ENCODE measurements at regions not wholly inside any gene's neighbourhood (a gene's known extent, or its start where the extent isn't known, plus 50 kb on each side); places are given as distances from the start of the nearest gene placed in this dataset.

DNA sequence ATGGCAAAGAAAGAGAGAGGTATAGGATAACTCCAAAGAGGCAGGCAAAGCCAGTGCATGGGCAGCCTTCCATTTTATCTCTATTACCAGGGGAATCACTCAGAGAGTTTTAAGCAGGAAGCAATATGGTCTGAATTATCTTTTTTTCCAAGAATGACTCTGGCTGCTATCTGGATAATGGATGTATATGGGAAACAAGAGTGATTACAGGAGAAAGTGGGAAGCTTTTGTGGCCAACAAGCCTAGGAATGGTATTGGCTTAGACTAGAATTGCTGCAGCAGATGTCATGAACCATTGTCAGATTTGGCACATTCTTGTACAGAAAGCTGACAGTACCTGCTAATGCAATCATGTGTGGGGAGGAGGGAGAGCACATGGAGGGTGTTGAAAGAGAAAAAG is 73.0 kb upstream of the BTBD3 start:
- Histone ChIP-seq H3K9me3 (ENCODE audit: insufficient read depth, low read depth, low read length) (no peaks in the 10 kb centered on the region), H2AFZ (ENCODE audit: low read length) (no peak overlapping the region), H3K9me2 (replicated peaks; ENCODE audit: low read depth, low read length) (no peaks in the 10 kb centered on the region), H3K36me3 (ENCODE audit: insufficient read depth, low read length) (no peaks in the 10 kb centered on the region), H3F3A (ENCODE audit: low read depth) (no peaks in the 10 kb centered on the region), H3K79me2 (ENCODE audit: insufficient read depth, low read length) (no peaks in the 10 kb centered on the region), H4K20me1 (ENCODE audit: insufficient read depth, low read length, poor library complexity, severe bottlenecking) (no peaks in the 10 kb centered on the region), H3K4me3 (ENCODE audit: low read length, poor library complexity, severe bottlenecking) (no peak overlapping the region), H3K4me2 (ENCODE audit: low read depth, low read length, poor library complexity, severe bottlenecking) (no peak overlapping the region), H3K9ac (ENCODE audit: low read depth, low read length, poor library complexity, severe bottlenecking) (no peak overlapping the region), H3K27me3 (ENCODE audit: insufficient read depth, low read length, poor library complexity, severe bottlenecking) (no peaks in the 10 kb centered on the region), H3K4me1 (ENCODE audit: insufficient read depth, low read length, poor library complexity, severe bottlenecking) (no peaks in the 10 kb centered on the region)
- TF ChIP-seq EZH2phosphoT487 (IDR thresholded peaks at IDR 0.05; ENCODE audit: borderline replicate concordance), result no peak

DNA sequence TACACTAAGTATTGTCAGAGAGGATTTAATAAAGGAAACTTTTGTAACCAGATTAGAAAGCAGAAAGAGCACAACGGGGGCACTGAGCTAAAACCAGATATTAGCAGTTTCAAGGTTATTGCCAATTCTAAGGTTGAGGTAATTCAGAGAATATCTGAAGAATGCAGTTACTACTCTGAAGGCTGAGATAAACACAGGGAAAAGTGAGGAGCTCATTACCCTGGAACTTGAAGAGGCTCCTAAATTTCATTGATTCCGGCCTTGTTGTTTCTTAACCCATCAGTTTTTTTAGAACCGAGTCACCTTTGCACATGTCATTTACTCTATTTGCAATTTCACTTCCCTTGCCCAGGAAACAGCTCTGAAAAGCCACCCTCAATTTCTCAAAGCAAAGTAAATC is 72.4 kb upstream of the BTBD3 start:
- H3K4me2 ChIP-seq (ENCODE audit: low read depth, low read length, poor library complexity, severe bottlenecking), result no peak overlapping the region
- no peak for TF ChIP-seq EZH2phosphoT487 (IDR thresholded peaks at IDR 0.05; ENCODE audit: borderline replicate concordance)
- TF ChIP-seq, protein P1, sequence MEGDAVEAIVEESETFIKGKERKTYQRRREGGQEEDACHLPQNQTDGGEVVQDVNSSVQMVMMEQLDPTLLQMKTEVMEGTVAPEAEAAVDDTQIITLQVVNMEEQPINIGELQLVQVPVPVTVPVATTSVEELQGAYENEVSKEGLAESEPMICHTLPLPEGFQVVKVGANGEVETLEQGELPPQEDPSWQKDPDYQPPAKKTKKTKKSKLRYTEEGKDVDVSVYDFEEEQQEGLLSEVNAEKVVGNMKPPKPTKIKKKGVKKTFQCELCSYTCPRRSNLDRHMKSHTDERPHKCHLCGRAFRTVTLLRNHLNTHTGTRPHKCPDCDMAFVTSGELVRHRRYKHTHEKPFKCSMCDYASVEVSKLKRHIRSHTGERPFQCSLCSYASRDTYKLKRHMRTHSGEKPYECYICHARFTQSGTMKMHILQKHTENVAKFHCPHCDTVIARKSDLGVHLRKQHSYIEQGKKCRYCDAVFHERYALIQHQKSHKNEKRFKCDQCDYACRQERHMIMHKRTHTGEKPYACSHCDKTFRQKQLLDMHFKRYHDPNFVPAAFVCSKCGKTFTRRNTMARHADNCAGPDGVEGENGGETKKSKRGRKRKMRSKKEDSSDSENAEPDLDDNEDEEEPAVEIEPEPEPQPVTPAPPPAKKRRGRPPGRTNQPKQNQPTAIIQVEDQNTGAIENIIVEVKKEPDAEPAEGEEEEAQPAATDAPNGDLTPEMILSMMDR (conservative IDR thresholded peaks at IDR 0.05; ENCODE audit: low read length), result no peak
- no peaks in the 10 kb centered on the region for H3K4me1 ChIP-seq (ENCODE audit: insufficient read depth, low read length, poor library complexity, severe bottlenecking)

DNA sequence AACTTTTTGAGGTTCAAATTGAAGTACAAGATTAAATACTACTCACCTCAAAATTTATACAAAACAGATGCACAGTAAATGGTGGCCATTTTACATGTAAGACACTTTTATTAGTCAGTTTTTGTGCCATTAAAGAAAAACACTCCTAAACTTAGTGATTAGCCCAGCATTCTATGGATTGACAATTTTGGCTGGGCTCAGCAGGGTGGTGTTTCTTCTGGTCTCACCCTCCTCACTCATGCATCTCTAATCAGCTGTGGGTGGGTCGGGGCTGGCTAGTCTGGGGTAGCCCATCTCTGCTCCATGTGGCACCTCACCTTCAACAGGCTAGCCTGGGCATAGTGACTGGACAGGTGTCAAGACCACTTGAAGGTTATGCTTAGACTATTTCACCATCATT is 71.6 kb upstream of the BTBD3 start:
- no peaks in the 10 kb centered on the region for H3K9me2 ChIP-seq (replicated peaks; ENCODE audit: low read depth, low read length)
- H3K79me2 ChIP-seq (ENCODE audit: insufficient read depth, low read length), result no peaks in the 10 kb centered on the region
- H3K9ac ChIP-seq (ENCODE audit: low read depth, low read length, poor library complexity, severe bottlenecking), result no peak overlapping the region
- no peaks in the 10 kb centered on the region for H3K9me3 ChIP-seq (ENCODE audit: insufficient read depth, low read depth, low read length)
- no peaks in the 10 kb centered on the region for H3K36me3 ChIP-seq (ENCODE audit: insufficient read depth, low read length)
- H3K27me3 ChIP-seq (ENCODE audit: insufficient read depth, low read length, poor library complexity, severe bottlenecking), result no peaks in the 10 kb centered on the region
- H3F3A ChIP-seq (ENCODE audit: low read depth), result no peaks in the 10 kb centered on the region
- H3K4me3 ChIP-seq (ENCODE audit: low read length, poor library complexity, severe bottlenecking), result no peak overlapping the region
- no peak overlapping the region for H2AFZ ChIP-seq (ENCODE audit: low read length)
- H4K20me1 ChIP-seq (ENCODE audit: insufficient read depth, low read length, poor library complexity, severe bottlenecking), result no peaks in the 10 kb centered on the region
- no peak overlapping the region for H3K4me2 ChIP-seq (ENCODE audit: low read depth, low read length, poor library complexity, severe bottlenecking)
- no peak for TF ChIP-seq EZH2phosphoT487 (IDR thresholded peaks at IDR 0.05; ENCODE audit: borderline replicate concordance)
- TF ChIP-seq, protein P1 (conservative IDR thresholded peaks at IDR 0.05; ENCODE audit: low read length), result no peak
- H3K4me1 ChIP-seq (ENCODE audit: insufficient read depth, low read length, poor library complexity, severe bottlenecking), result no peaks in the 10 kb centered on the region

More for the DNA sequence above, 72.4 kb upstream of the BTBD3 start:
- no peak overlapping the region for H3K4me3 ChIP-seq (ENCODE audit: low read length, poor library complexity, severe bottlenecking)
- no peak overlapping the region for H2AFZ ChIP-seq (ENCODE audit: low read length)
- H3K36me3 ChIP-seq (ENCODE audit: insufficient read depth, low read length), result no peaks in the 10 kb centered on the region
- H3K79me2 ChIP-seq (ENCODE audit: insufficient read depth, low read length), result no peaks in the 10 kb centered on the region
- no peaks in the 10 kb centered on the region for H3F3A ChIP-seq (ENCODE audit: low read depth)
- no peaks in the 10 kb centered on the region for H4K20me1 ChIP-seq (ENCODE audit: insufficient read depth, low read length, poor library complexity, severe bottlenecking)
- H3K9me2 ChIP-seq (replicated peaks; ENCODE audit: low read depth, low read length), result no peaks in the 10 kb centered on the region
- H3K27me3 ChIP-seq (ENCODE audit: insufficient read depth, low read length, poor library complexity, severe bottlenecking), result no peaks in the 10 kb centered on the region
- no peak overlapping the region for H3K9ac ChIP-seq (ENCODE audit: low read depth, low read length, poor library complexity, severe bottlenecking)
- no peaks in the 10 kb centered on the region for H3K9me3 ChIP-seq (ENCODE audit: insufficient read depth, low read depth, low read length)

DNA sequence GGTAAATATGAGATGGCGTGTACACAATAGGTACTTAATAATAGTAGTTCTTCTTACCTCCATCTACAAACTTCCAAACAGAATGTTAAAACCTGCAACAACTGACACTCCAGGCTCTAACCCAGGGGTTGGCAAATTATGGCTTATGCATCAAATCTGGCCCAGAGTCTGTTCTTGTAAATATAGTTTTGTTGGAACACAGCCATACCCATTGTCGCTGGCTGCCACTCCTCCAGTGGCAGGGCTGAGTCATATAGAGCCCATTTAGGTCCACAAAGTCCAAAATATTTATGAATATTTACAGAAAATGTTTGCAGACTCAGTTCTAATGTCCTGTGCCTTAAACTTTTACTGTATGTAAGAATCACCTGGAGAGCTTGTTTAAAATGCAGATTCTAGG is 69.9 kb upstream of the BTBD3 start:
- Histone ChIP-seq H3K9ac (ENCODE audit: low read depth, low read length, poor library complexity, severe bottlenecking) (no peak overlapping the region), H3K9me2 (replicated peaks; ENCODE audit: low read depth, low read length) (no peaks in the 10 kb centered on the region), H3K4me2 (ENCODE audit: low read depth, low read length, poor library complexity, severe bottlenecking) (no peak overlapping the region), H3F3A (ENCODE audit: low read depth) (no peaks in the 10 kb centered on the region), H3K4me1 (ENCODE audit: insufficient read depth, low read length, poor library complexity, severe bottlenecking) (no peaks in the 10 kb centered on the region), H3K4me3 (ENCODE audit: low read length, poor library complexity, severe bottlenecking) (no peak overlapping the region), H4K20me1 (ENCODE audit: insufficient read depth, low read length, poor library complexity, severe bottlenecking) (no peaks in the 10 kb centered on the region), H3K9me3 (ENCODE audit: insufficient read depth, low read depth, low read length) (no peaks in the 10 kb centered on the region), H3K36me3 (ENCODE audit: insufficient read depth, low read length) (no peaks in the 10 kb centered on the region), H3K27me3 (ENCODE audit: insufficient read depth, low read length, poor library complexity, severe bottlenecking) (no peaks in the 10 kb centered on the region), H2AFZ (ENCODE audit: low read length) (no peak overlapping the region), H3K79me2 (ENCODE audit: insufficient read depth, low read length) (no peaks in the 10 kb centered on the region)
- TF ChIP-seq EZH2phosphoT487 (IDR thresholded peaks at IDR 0.05; ENCODE audit: borderline replicate concordance), result no peak
- TF ChIP-seq, protein P1 (conservative IDR thresholded peaks at IDR 0.05; ENCODE audit: low read length), result no peak
